Effector CD4-positive, alpha-beta T cell (primary cell): ENCODE measurements at regions not wholly inside any gene's neighbourhood (a gene's known extent, or its start where the extent isn't known, plus 50 kb on each side); places are given as distances from the start of the nearest gene placed in this dataset.
"Not testable (repeated sequence)": the region's sequence is repeated elsewhere in the genome, so short reads cannot be mapped to it uniquely, and the experiment has no call there.

Experiments
- DNase-seq: peaks from one replicate; pipeline ENCODE4 v3.0.0-alpha.2; 2020

DNA sequence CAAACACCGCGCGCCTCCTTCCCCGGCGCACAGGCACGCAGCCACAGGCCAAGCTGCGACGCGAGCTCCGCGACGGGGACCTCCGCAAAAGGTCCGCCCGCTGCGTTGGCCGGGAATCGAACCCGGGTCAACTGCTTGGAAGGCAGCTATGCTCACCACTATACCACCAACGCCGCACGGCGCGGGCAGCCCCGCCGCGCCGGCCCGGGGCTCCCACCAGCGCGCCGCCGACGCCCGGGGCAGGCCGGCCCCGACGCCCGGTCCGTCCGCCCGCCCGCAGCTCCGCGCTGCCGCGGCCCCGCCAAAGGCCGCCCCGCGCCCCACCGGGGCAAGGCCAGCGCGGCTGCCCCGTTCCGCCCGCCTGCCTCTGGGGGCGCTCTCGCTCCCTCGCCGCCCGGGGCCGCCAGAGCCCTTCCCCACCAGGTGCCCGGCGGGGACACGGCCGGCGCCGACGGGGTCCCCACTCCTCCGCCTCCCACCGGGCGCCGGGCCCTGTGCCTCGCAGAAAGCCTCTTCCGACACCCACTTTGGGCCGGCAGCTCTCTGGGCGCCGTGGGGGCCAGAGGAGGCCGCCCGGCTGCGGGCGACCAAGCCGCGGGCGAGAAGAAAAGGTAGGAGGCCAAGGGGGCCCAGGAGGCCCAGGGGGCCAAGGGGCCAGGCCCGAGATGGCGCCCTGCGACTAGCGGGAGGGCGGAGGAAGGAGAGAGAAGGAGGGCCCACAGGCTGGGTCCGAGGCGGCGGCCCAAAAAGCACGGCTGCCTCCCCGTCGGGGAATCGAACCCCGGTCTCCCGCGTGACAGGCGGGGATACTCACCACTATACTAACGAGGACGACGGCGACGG, 50.2 kb upstream of the FCGR2A start:
- DNase-seq = not testable (repeated sequence)

DNA sequence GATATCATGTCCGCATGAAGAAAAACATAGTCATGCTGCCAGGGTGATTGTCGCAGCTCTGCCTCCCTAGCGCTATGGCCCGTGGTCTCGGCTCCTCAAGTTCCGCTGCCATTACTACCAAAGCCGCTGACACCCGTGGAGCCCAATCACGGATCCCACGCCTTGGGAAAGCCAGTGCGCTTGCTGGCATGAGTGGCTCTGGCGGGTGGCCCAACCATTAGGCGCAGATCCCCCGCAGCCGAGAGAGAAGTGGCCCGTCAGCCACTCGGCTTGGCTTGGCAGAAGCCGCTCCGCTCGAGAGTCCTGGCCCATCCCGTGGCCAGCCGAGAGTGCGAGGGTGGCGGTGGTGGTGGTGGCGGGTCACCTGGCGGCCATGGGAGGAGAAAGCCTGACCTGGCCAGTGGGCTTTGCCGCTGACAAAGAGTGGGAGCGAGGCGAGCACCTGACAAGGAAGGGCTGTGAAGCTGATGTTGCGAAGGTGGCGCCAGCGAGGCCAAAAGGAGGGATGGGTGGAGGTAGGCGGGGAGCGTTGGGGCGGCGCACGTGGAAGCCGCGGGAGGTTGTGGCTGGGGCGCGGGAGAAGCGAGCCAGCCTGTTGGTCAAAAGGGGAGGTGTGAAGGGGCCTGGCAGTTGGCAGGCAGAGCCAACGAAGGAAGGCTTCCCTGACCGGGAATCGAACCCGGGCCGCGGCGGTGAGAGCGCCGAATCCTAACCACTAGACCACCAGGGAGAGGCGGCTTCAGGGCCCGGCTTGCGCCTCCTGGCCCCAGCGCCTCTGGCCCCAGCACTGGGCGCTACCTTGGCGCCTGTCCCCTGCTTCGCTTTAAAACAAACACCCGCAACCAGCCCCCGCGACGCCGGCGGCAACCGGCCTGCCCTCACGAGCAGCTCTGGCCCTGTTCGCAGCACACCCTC, 51.0 kb upstream of the FCGR2A start:
- DNase-seq = not testable (repeated sequence)

DNA sequence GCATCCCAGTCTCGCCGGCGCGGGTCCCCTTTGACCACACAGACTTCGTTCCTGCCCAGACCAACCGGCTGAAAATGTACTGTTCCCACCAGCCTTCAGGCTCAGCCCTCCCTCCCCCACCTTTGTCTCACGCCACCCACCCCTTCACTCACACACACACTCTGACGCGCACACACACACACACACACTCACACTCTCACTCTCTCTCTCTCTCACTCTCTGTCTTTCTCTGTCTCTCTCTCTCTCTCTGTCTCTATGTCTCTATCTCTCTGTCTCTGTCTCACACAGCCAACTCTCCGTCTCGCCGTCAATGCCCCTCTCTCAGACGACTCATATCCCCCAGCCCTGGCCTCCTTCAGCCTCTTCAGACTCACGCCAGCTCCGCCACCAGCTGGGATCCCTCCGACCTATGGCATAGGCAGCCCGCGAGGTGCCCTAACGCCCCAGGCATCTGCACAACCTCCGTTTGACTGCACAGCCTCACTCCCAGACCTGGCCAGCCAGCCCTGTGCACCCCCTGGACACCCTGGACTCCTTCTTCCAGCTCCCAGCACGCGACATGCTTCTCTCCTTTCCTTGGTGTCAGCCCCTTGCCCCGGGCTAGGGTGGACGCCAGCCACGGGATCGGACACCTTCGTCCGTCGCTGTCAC, 53.4 kb upstream of the FCGR2A start:
- not testable (repeated sequence) for DNase-seq

GRCh38 chr1:161447760-161448332, 57.4 kb upstream of the FCGR2A start:
- not testable (repeated sequence) for DNase-seq

DNA sequence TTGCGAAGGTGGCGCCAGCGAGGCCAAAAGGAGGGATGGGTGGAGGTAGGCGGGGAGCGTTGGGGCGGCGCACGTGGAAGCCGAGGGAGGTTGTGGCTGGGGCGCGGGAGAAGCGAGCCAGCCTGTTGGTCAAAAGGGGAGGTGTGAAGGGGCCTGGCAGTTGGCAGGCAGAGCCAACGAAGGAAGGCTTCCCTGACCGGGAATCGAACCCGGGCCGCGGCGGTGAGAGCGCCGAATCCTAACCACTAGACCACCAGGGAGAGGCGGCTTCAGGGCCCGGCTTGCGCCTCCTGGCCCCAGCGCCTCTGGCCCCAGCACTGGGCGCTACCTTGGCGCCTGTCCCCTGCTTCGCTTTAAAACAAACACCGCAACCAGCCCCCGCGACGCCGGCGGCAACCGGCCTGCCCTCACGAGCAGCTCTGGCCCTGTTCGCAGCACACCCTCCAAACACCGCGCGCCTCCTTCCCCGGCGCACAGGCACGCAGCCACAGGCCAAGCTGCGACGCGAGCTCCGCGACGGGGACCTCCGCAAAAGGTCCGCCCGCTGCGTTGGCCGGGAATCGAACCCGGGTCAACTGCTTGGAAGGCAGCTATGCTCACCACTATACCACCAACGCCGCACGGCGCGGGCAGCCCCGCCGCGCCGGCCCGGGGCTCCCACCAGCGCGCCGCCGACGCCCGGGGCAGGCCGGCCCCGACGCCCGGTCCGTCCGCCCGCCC, 58.1 kb upstream of the FCGR2A start:
- DNase-seq = not testable (repeated sequence)

DNA sequence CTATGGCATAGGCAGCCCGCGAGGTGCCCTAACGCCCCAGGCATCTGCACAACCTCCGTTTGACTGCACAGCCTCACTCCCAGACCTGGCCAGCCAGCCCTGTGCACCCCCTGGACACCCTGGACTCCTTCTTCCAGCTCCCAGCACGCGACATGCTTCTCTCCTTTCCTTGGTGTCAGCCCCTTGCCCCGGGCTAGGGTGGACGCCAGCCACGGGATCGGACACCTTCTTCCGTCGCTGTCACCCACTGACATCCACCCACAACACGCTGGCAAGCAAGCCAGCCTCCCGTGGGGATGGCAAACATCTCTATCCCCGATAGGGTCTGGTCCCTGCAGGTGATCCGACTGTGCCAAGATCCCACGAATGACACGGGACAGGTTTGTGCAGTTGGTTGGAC, 60.5 kb upstream of the FCGR2A start:
- not testable (repeated sequence) for DNase-seq

DNA sequence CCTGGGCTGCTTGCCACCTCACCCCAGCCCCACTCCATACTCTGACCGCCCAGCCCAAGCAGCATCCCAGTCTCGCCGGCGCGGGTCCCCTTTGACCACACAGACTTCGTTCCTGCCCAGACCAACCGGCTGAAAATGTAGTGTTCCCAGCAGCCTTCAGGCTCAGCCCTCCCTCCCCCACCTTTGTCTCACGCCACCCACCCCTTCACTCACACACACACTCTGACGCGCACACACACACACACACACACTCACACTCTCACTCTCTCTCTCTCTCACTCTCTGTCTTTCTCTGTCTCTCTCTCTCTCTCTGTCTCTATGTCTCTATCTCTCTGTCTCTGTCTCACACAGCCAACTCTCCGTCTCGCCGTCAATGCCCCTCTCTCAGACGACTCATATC, 61.0 kb upstream of the FCGR2A start:
- DNase-seq = not testable (repeated sequence)

GRCh38 chr1:161440312-161440894, 64.9 kb upstream of the FCGR2A start:
- DNase-seq = peak; percentile 34

- no peak for DNase-seq
Observed at GRCh38 chr1:161439280-161440232, 65.7 kb upstream of the FCGR2A start.

DNA sequence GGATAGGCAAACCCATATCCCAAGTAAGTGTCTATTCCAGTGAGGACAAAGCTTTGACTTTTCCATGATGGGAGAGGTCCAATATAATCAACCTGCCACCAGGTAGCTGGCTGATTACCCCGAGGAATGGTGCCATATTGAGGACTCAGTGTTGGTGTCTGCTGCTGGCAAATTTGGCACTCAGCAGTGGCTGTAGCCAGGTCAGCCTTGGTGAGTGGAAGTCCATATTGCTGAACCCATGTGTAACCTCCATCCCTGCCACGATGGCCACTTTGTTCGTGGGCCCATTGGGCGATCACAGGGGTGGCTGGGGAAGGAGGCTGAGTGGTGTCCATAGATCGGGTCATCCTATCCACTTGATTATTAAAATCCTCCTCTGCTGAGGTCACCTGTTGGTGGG, 65.5 kb upstream of the CFAP126 start:
- not testable (repeated sequence) for DNase-seq

DNA sequence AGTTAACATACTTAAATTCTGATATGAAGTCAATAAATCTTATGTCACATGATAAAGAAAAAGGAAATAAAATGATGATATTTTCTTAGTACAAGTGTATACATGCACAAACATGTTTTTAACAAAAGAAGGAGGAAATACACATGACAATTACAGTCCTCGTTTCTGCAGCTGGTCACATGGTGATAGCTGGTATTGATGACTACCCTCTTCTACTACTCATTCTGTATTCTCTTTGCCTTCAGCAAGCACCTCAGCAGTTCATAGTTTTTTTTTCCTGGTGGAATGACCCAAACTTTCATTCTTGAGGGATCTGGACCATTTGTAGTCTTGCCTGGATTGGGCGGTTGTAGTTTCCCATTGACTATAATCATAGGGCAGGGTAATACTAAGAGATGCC, 64.4 kb upstream of the CFAP126 start:
- no peak for DNase-seq

DNA sequence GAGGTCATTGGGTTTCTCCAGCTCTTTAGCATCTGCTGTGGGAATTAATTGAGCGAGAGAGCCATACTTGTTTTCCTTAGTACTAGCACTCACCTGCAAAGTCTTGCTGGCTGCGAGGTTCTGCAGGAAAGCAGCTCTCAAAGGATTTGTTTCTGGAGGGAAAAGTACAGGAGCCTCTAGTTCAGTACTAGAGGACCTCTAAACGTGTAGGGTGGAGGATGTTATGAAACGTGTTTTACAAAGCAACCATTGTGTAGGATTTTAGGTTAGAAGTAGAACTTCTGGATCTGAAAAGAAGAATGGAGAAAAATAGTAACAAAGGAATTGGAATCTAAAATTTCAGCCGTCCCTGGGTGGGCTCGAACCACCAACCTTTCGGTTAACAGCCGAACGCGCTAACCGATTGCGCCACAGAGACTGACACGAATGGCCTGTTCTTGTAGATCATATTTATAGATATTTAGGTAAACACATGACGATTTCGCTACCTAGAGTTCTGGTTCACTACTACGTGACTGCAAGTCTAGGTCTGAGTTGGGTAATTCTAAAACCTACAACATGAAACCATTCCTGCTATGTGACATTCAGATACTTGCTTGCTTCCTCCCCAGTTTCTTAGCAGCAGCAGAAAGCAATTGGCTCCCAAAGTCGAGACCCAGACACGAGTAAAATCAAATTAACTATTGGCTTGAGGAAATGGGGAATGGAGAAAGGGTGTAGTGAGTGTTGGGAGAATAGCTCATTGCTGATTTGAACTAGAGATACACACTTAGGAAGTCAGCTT, 60.2 kb upstream of the CFAP126 start:
- DNase-seq = no peak

- DNase-seq = not testable (repeated sequence)
Observed at GRCh38 chr1:161422914-161423313, 55.2 kb upstream of the CFAP126 start.

DNA sequence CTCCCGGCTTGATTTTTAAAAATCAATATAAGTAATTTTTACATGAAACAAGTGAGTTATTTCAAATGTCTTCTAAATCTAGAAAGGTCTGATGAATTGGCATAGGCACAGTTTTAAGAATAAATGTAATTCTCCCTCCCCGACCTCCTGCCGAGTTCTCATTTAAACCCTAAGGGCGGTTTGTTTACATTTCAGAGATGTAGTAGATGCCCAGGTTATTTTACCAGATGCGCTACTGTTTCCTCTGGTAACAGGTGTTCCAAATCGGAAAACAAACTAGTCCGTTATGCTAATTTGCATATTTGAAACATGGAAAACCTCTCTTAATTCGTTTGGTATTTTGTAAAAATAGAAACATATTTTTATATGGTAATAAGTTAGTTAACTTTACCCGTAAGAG, 53.8 kb upstream of the CFAP126 start:
- DNase-seq = no peak

- DNase-seq = no peak
Observed at GRCh38 chr1:161420763-161421455, 53.2 kb upstream of the CFAP126 start.

GRCh38 chr1:161417536-161417935, 49.9 kb upstream of the CFAP126 start:
- DNase-seq = not testable (repeated sequence)
